Neuronal stem cell (in vitro differentiated cells): ENCODE measurements at regions not wholly inside any gene's neighbourhood (a gene's known extent, or its start where the extent isn't known, plus 50 kb on each side); places are given as distances from the start of the nearest gene placed in this dataset.
A peak's percentile ranks its signal among the peaks of the same experiment; 100 is the strongest.

Source experiments
- DNase-seq: peaks from one replicate; pipeline ENCODE4 v3.0.0-alpha.2; 2013; ENCODE audit warnings: low spot score
- H2AFZ ChIP-seq: one replicate; pipeline ENCODE4 v1.6.1; 2013; ENCODE audit warnings: mild to moderate bottlenecking, low read length, inconsistent platforms
- H2AK5ac ChIP-seq: 2 replicates; pipeline ENCODE4 v1.6.1; 2013; ENCODE audit warnings: low read depth, mild to moderate bottlenecking, inconsistent platforms, low read length, moderate library complexity, mixed read lengths
- H2BK120ac ChIP-seq: 2 replicates; pipeline ENCODE4 v1.6.1; 2013; ENCODE audit warnings: low read depth, mild to moderate bottlenecking, inconsistent platforms, low read length, moderate library complexity, mixed read lengths
- H2BK12ac ChIP-seq: one replicate; pipeline ENCODE4 v1.6.1; 2013; ENCODE audit warnings: low read length, inconsistent platforms
- H2BK15ac ChIP-seq: 2 replicates; pipeline ENCODE4 v1.6.1; 2013; ENCODE audit warnings: mild to moderate bottlenecking, low read length, inconsistent platforms, mixed read lengths
- H2BK5ac ChIP-seq: one replicate; pipeline ENCODE4 v1.6.1; 2013; ENCODE audit warnings: inconsistent platforms, mild to moderate bottlenecking, low read length, moderate library complexity
- H3K14ac ChIP-seq: one replicate; pipeline ENCODE4 v1.6.1; 2013; ENCODE audit warnings: low read length, inconsistent platforms
- H3K18ac ChIP-seq: 2 replicates; pipeline ENCODE4 v1.6.1; 2013; ENCODE audit warnings: low read length, inconsistent platforms
- H3K23ac ChIP-seq: 2 replicates; pipeline ENCODE4 v1.6.1; 2013; ENCODE audit warnings: low read depth, mild to moderate bottlenecking, mixed read lengths, low read length, inconsistent platforms; ENCODE audit not compliant: poor library complexity
- H3K27ac ChIP-seq: replicated peaks from 3 replicates; pipeline ENCODE4 v1.5.1; 2013; ENCODE audit warnings: low read length, inconsistent platforms
- H3K27me3 ChIP-seq, 3 experiments: 2 replicates each; pipeline ENCODE4 v1.6.1; 2013; ENCODE audit warnings: low read length in 3 of 3, mild to moderate bottlenecking in 2 of 3, inconsistent platforms in 1 of 3, low read depth in 1 of 3, mixed read lengths in 1 of 3, moderate library complexity in 1 of 3; ENCODE audit not compliant: control insufficient read depth in 3 of 3, insufficient read depth in 3 of 3
- H3K36me3 ChIP-seq, 2 donors: replicated peaks in 1 of 2; 2 replicates each; pipeline ENCODE4 v1.6.1; 2013; ENCODE audit warnings: low read length in 2 of 2; ENCODE audit not compliant: control insufficient read depth in 2 of 2, insufficient read depth in 2 of 2
- H3K4ac ChIP-seq: 2 replicates; pipeline ENCODE4 v1.6.1; 2013; ENCODE audit warnings: inconsistent platforms, mild to moderate bottlenecking, low read length, moderate library complexity
- H3K4me1 ChIP-seq, 2 donors: 1 replicate in 1 of 2; 2 replicates in 1 of 2; pipeline ENCODE4 v1.6.1; 2013; ENCODE audit warnings: low read length in 2 of 2, low read depth in 1 of 2; ENCODE audit not compliant: control insufficient read depth in 2 of 2, insufficient read depth in 1 of 2
- H3K4me2 ChIP-seq: one replicate; pipeline ENCODE4 v1.6.1; 2013; ENCODE audit warnings: mild to moderate bottlenecking, low read length, inconsistent platforms; ENCODE audit not compliant: insufficient read depth, poor library complexity, severe bottlenecking
- H3K4me3 ChIP-seq, 2 donors: 2 replicates each; pipeline ENCODE4 v1.5.1; 2013; ENCODE audit warnings: low read length in 2 of 2, mild to moderate bottlenecking in 2 of 2, inconsistent platforms in 1 of 2, moderate library complexity in 1 of 2
- H3K79me1 ChIP-seq: one replicate; pipeline ENCODE4 v1.6.1; 2013; ENCODE audit warnings: low read depth, mild to moderate bottlenecking, inconsistent platforms, low read length, moderate library complexity
- H3K9ac ChIP-seq: one replicate; pipeline ENCODE4 v1.6.1; 2013; ENCODE audit warnings: mild to moderate bottlenecking, low read depth, low read length, inconsistent platforms; ENCODE audit not compliant: poor library complexity
- H3K9me3 ChIP-seq, 2 donors: replicated peaks in 1 of 2; 2 replicates each; pipeline versions ENCODE3 to v1.6.1; 2013; ENCODE audit warnings: low read length in 2 of 2, mild to moderate bottlenecking in 2 of 2, inconsistent platforms in 1 of 2, low read depth in 1 of 2, mixed read lengths in 1 of 2, moderate library complexity in 1 of 2; ENCODE audit not compliant: control insufficient read depth in 2 of 2, insufficient read depth in 1 of 2
- H4K8ac ChIP-seq: one replicate; pipeline ENCODE4 v1.6.1; 2013; ENCODE audit warnings: low read depth, mild to moderate bottlenecking, inconsistent platforms, low read length, moderate library complexity
- H4K91ac ChIP-seq: one replicate; pipeline ENCODE4 v1.6.1; 2013; ENCODE audit warnings: low read length, low read depth, mild to moderate bottlenecking, inconsistent platforms; ENCODE audit not compliant: poor library complexity
- WGBS, 2 donors: extraction: QIAGEN DNeasy Blood & Tissue Kit; methylation state at CpG; one replicate each; pipeline ENCODE4 v1.1.7; 2013; ENCODE audit warnings: missing lambda C conversion rate in 2 of 2, mixed read lengths in 1 of 2; ENCODE audit not compliant: insufficient read length in 2 of 2, insufficient replicate concordance in 1 of 2; ENCODE audit errors: extremely low coverage in 2 of 2; 5-methylcytosine and 5-hydroxymethylcytosine counted together

DNA sequence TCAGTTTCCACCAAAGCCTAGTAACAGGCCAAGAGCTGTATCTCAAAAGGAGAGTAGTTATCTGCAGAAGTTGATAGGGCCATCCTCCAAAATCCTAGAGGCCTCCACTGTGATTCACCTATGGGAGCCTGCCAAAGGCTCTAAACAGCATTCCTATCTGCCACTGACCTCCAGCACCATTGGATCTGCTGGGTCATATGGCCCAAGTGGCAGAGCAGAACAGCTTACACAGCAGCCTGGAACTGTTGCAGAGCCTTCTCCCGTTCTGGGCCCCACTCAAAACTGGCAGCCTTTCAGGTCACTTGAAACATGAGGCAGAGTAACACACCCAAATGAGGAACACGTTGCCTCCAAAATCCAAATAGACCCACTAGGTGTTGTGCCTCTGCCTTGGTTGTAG is 345.2 kb upstream of the RND3 start:
- Histone ChIP-seq H3K9ac (no peak overlapping the region), H3K18ac (no peak overlapping the region), H3K27ac (no peak overlapping the region), H3K36me3 (no peaks in the 10 kb centered on the region), H3K4me1 (no peaks in the 10 kb centered on the region), H2AFZ (no peak overlapping the region), H3K79me1 (peaks cover 2% of the 10 kb centered on the region), H3K9me3 (no peaks in the 10 kb centered on the region), H3K4ac (no peak overlapping the region), H3K4me2 (no peak overlapping the region), H3K14ac (no peak overlapping the region), H2BK12ac (no peak overlapping the region), H3K4me3 (no peak overlapping the region), H4K8ac (no peak overlapping the region), H2BK120ac (no peak overlapping the region), H2BK5ac (no peak overlapping the region), H4K91ac (no peak overlapping the region), H2BK15ac (no peak overlapping the region), H2AK5ac (no peak overlapping the region), H3K27me3 (no peaks in the 10 kb centered on the region), H3K23ac (no peak overlapping the region)
- no CpG with 5 or more reads among the region's 2 CpGs for WGBS, 2 donors
- DNase-seq: no peak

DNA sequence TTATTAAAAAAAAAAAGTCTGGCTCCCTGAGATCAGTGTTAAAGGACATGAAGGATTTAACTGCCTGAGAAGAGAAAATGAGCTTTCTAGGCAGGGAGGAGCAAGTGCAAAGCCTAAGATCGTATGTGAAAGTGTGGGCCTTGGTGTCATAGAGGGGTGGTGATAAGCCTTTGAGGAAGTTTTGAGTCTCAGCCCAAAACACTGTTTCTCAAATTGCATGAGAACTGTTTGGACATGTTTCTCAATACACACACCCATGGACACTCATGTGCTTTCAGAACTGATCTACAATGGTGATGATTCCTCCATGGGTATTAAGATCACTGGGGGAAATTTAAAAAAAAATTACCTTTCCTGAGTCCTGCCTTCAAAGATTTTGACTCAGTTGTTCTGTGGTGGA is 336.7 kb upstream of the RND3 start:
- Histone ChIP-seq H2BK12ac (no peak overlapping the region), H3K36me3 (no peaks in the 10 kb centered on the region), H3K4ac (no peak overlapping the region), H3K23ac (no peak overlapping the region), H3K4me2 (no peak overlapping the region), H4K8ac (no peak overlapping the region), H3K9me3 (peaks cover 0 to 3% of the 10 kb centered on the region in 2 donors), H3K9ac (no peak overlapping the region), H3K79me1 (no peaks in the 10 kb centered on the region), H3K27me3 (no peaks in the 10 kb centered on the region), H3K4me3 (no peak overlapping the region), H2AK5ac (no peak overlapping the region), H2BK120ac (no peak overlapping the region), H2BK5ac (no peak overlapping the region), H3K18ac (no peak overlapping the region), H3K4me1 (no peaks in the 10 kb centered on the region), H3K27ac (no peak overlapping the region), H2BK15ac (no peak overlapping the region), H3K14ac (no peak overlapping the region), H4K91ac (no peak overlapping the region), H2AFZ (no peak overlapping the region)
- DNase-seq: no peak
- no CpG with 5 or more reads among the region's 1 CpG for WGBS, 2 donors

DNA sequence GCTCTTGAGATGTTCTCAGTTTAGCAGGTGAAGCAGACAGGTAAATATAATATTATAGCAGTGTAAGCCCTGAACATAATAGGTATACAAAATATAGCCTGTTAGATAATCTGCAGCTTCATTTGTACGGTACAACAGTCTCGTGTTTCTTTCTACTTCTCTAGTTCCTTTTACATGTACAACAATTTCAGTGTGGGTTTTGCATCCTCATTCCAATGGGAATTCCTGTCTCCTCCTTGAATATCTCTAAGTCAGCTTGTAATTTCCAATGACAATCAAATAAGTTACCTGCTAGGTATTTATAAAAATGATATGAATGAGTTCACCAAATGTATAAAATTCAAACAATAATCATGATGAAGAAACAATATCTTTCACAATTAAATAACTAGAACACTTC is 330.0 kb upstream of the RND3 start:
- no peak overlapping the region for H2BK5ac ChIP-seq
- H3K79me1 ChIP-seq: no peaks in the 10 kb centered on the region
- no peak overlapping the region for H2AFZ ChIP-seq
- no peak overlapping the region for H2BK12ac ChIP-seq
- no peak overlapping the region for H4K8ac ChIP-seq
- H3K9me3 ChIP-seq: no peaks in the 10 kb centered on the region
- H2BK15ac ChIP-seq: no peak overlapping the region
- no peak overlapping the region for H2AK5ac ChIP-seq
- no peak overlapping the region for H3K4me2 ChIP-seq
- H3K18ac ChIP-seq: no peak overlapping the region
- no peak overlapping the region for H3K14ac ChIP-seq
- H3K27me3 ChIP-seq: no peaks in the 10 kb centered on the region
- H3K9ac ChIP-seq: no peak overlapping the region
- H3K4me1 ChIP-seq: no peaks in the 10 kb centered on the region
- H3K4ac ChIP-seq: no peak overlapping the region
- H4K91ac ChIP-seq: no peak overlapping the region
- WGBS, 2 donors: no CpG with 5 or more reads among the region's 2 CpGs
- DNase-seq: no peak
- no peaks in the 10 kb centered on the region for H3K36me3 ChIP-seq
- H3K27ac ChIP-seq: no peak overlapping the region
- H2BK120ac ChIP-seq: no peak overlapping the region
- H3K23ac ChIP-seq: no peak overlapping the region
- H3K4me3 ChIP-seq: no peak overlapping the region

DNA sequence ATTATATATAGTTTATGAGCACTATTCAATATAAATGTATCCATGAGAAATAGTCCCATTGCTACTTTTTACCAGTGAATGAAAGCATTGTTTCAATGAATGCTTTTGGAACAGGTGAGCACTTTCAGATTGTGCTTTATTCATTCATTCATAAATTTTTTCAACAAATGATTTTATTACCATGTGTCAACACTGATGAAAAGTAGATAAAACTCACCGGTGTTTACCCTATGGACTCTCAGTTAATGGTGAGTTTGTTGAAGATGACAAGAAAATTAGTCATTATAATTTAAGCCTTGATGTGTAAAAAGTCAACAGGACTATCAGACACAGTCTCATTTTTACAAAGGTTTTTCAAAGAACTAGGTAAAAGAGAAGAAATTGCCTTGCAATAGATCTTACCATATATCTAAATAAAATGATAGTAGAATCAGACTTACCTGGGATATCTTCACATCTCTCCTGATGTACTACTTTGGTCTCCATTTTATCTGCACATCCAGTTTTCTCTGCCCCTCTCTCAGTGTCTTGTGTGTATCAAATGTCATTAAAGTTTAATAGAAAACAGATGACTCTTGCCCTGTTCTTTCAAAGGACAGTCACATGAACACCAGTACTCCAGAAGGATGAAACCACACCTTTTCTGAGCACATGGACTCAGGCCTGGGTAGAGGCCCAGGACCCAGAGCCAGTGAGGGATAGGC is 325.3 kb upstream of the RND3 start:
- Histone ChIP-seq H2BK5ac (no peak overlapping the region), H3K23ac (no peak overlapping the region), H2BK12ac (no peak overlapping the region), H3K4me3 (no peak overlapping the region), H3K27ac (no peak overlapping the region), H3K4me1 (no peaks in the 10 kb centered on the region), H4K8ac (no peak overlapping the region), H3K4ac (no peak overlapping the region), H3K9me3 (no peaks in the 10 kb centered on the region), H3K27me3 (no peaks in the 10 kb centered on the region), H2BK120ac (no peak overlapping the region), H3K14ac (no peak overlapping the region), H3K18ac (no peak overlapping the region), H3K79me1 (no peaks in the 10 kb centered on the region), H2BK15ac (no peak overlapping the region), H3K9ac (no peak overlapping the region), H4K91ac (no peak overlapping the region), H2AK5ac (no peak overlapping the region), H3K4me2 (no peak overlapping the region), H2AFZ (peak overlapping the region; percentile 20), H3K36me3 (no peaks in the 10 kb centered on the region)
- no peak for DNase-seq
- WGBS, 2 donors: no CpG with 5 or more reads among the region's 1 CpG
